Heart left ventricle (tissue), 16 donors: ENCODE measurements at regions not wholly inside any gene's neighbourhood (a gene's known extent, or its start where the extent isn't known, plus 50 kb on each side); places are given as distances from the start of the nearest gene placed in this dataset.

Experiments
- ATAC-seq, 4 donors: fragments of 200-7000 bp; cut with Tn5 transposase; one replicate each; pipeline ENCODE4 v1.9.1; 2020 to 2022; ENCODE audit warnings: moderate library complexity in 4 of 4, mild to moderate bottlenecking in 3 of 4, moderate number of reproducible peaks in 1 of 4
- DNase-seq, 5 donors: peaks; one replicate each; pipeline ENCODE4 v3.0.0-alpha.2; 2020
- H3K27ac ChIP-seq, 12 donors: fragments of 200-600 bp; sonication (generic) in 4 of 12; one replicate each; pipeline versions ENCODE4 v1.5.0 to v1.8.0; 2016 to 2022; ENCODE audit warnings: mild to moderate bottlenecking in 2 of 12
- H3K27me3 ChIP-seq, 9 donors: fragments of 200-600 bp; sonication (generic) in 2 of 9; one replicate each; pipeline versions ENCODE4 v1.5.1 to v1.8.0; 2016 to 2022; ENCODE audit warnings: mild to moderate bottlenecking in 3 of 9
- H3K36me3 ChIP-seq, 9 donors: fragments of 200-600 bp; sonication (generic) in 2 of 9; one replicate each; pipeline versions ENCODE4 v1.5.0 to v1.8.0; 2018 to 2022; ENCODE audit warnings: mild to moderate bottlenecking in 2 of 9
- H3K4me1 ChIP-seq, 12 donors: fragments of 200-600 bp; sonication (generic) in 4 of 12; one replicate each; pipeline versions ENCODE4 v1.5.0 to v1.8.0; 2016 to 2022; ENCODE audit warnings: mild to moderate bottlenecking in 3 of 12
- H3K4me3 ChIP-seq, 12 donors: fragments of 200-600 bp; sonication (generic) in 4 of 12; one replicate each; pipeline versions ENCODE4 v1.5.0 to v1.8.0; 2017 to 2022; ENCODE audit warnings: mild to moderate bottlenecking in 9 of 12, moderate library complexity in 4 of 12
- H3K9me3 ChIP-seq, 12 donors: fragments of 200-600 bp; sonication (generic) in 4 of 12; one replicate each; pipeline versions ENCODE4 v1.5.0 to v1.8.0; 2016 to 2022; ENCODE audit warnings: mild to moderate bottlenecking in 1 of 12
- CTCF ChIP-seq, 12 donors: fragments of 200-600 bp; sonication (generic) in 4 of 12; IDR thresholded peaks; one replicate each; pipeline versions ENCODE4 v1.5.0 to v1.8.0; 2018 to 2022; ENCODE audit warnings: antibody characterized with exemption in 12 of 12, mild to moderate bottlenecking in 5 of 12
- POLR2A ChIP-seq, 2 donors: fragments of 450-650 bp; IDR thresholded peaks; one replicate each; pipeline ENCODE4 v1.6.1; 2017; ENCODE audit warnings: antibody characterized with exemption in 2 of 2, mild to moderate bottlenecking in 2 of 2, moderate library complexity in 2 of 2
- WGBS, 4 donors: extraction: QIAGEN DNeasy Blood & Tissue Kit in 2 of 4; methylation state at CpG; one replicate each; pipeline versions ENCODE4 v1.1.5 to v1.1.7; 2013 to 2018; 5-methylcytosine and 5-hydroxymethylcytosine counted together
- intact Hi-C, 10 donors: fragments of 100-400 bp; cut with DNase I; formaldehyde crosslinking; loops; one replicate each; pipeline versions ENCODE4 v1.11.1 to v1.14.2; 2022
- donor health status: ischemic (EF 13 %, LVEDD 7.1; RV severe dilation, severe dysfunction).
- donor health status: healthy with polysubstance abuse.
- donor health status: DM: no; HTN: yes; CAD: no.
- donor health status: DM: no; HTN: no; CAD: no.
- donor health status: ischemic (EF 25% LVEDD 6.9; RV normal size, moderate dysfunction).
- donor health status: ischemic (EF 25% LVEDD 5.7; RV mildly dilated, moderate dysfunction).
- donor health status: healthy.
- donor health status: DM: yes; HTN: yes; CAD: no.
- donor health status: ischemic (EF 35%, LVEDD 5.7; RV mildly dilated, moderate dysfunction).
- donor health status: nonischemic (EF 11% LVEDD 7.7; RV severe dilation, severe dysfunction).
- donor health status: DM: yes; HTN: yes; CAD: no.
- donor health status: PGD.
- donor health status: ischemic (EF 29% LVEDD 5.4; RV normal size, mild dysfunction).
- donor health status: nonischemic (EF 23%, LVEDD 6.1; RV moderate dilation, normal function).

GRCh38 chr9:3762076-3762475 lies 236.3 kb upstream of the RFX3 start:
- Histone ChIP-seq H3K4me1 (peaks cover 0 to 11% (median 0%) of the 10 kb centered on the region in 12 donors), H3K9me3 (peaks cover 0 to 9% (median 0%) of the 10 kb centered on the region in 12 donors), H3K36me3 (no peaks in the 10 kb centered on the region), H3K4me3 (no peak overlapping the region), H3K27me3 (no peaks in the 10 kb centered on the region), H3K27ac (no peak overlapping the region)
- no peak for ATAC-seq
- no peak for TF ChIP-seq POLR2A (IDR thresholded peaks at IDR 0.05)
- no peak for TF ChIP-seq CTCF (IDR thresholded peaks at IDR 0.05)
- DNase-seq, result no peak
- intact Hi-C loops, result no loop called here
- 52 to 56% (median 53%) methylated on average over 3 of the region's 3 CpGs for WGBS, 4 donors

GRCh38 chr9:3760031-3760430 lies 234.2 kb upstream of the RFX3 start:
- no peak overlapping the region for H3K4me3 ChIP-seq
- no peaks in the 10 kb centered on the region for H3K36me3 ChIP-seq
- no peak for TF ChIP-seq CTCF (IDR thresholded peaks at IDR 0.05)
- TF ChIP-seq POLR2A (IDR thresholded peaks at IDR 0.05), result no peak
- no peaks in the 10 kb centered on the region for H3K27me3 ChIP-seq
- H3K9me3 ChIP-seq, result peaks cover 0 to 9% (median 0%) of the 10 kb centered on the region in 12 donors
- 51 to 66% (median 54%) methylated on average over 4 of the region's 4 CpGs for WGBS, 4 donors
- H3K4me1 ChIP-seq, result peaks cover 0 to 11% (median 0%) of the 10 kb centered on the region in 12 donors
- H3K27ac ChIP-seq, result no peak overlapping the region
- DNase-seq (no peak), ATAC-seq (no peak)
- intact Hi-C loops, result no loop called here

- no peaks in the 10 kb centered on the region for H3K36me3 ChIP-seq
- DNase-seq (no peak), ATAC-seq (no peak)
- WGBS, 4 donors, result 39 to 65% (median 58%) methylated on average over 5 of the region's 5 CpGs
- H3K9me3 ChIP-seq, result peaks cover 0 to 9% (median 0%) of the 10 kb centered on the region in 12 donors
- no peak overlapping the region for H3K4me3 ChIP-seq
- peaks cover 0 to 11% (median 0%) of the 10 kb centered on the region in 12 donors for H3K4me1 ChIP-seq
- no peaks in the 10 kb centered on the region for H3K27me3 ChIP-seq
- intact Hi-C loops, result no loop called here
- no peak for TF ChIP-seq POLR2A (IDR thresholded peaks at IDR 0.05)
- TF ChIP-seq CTCF (IDR thresholded peaks at IDR 0.05), result no peak
- no peak overlapping the region for H3K27ac ChIP-seq
These were observed 233.2 kb upstream of the RFX3 start for GRCh38 chr9:3758816-3759576.

DNA sequence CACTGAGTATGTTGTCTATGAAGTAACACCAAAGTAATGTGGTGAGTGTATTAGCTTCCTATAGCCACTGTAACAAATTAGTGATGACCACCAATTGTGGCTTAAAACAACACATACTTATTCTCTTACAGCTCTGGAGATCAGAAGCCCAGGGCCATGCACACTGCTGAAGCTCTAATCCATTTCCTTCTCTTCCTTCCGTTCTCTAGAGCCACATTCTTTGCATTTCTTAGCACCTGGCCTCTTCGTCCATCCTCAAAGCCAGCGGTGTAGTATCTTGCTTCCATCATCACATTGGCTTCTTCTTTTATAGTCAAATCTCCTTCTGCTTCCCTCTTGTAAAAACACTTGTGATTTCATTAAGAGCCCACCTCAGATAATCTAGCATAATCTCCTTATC lies 230.3 kb upstream of the RFX3 start:
- H3K4me1 ChIP-seq, result peaks cover 0 to 11% (median 0%) of the 10 kb centered on the region in 12 donors
- H3K36me3 ChIP-seq, result no peaks in the 10 kb centered on the region
- no peaks in the 10 kb centered on the region for H3K9me3 ChIP-seq
- no peak overlapping the region for H3K27ac ChIP-seq
- 60 to 71% (median 68%) methylated on average over 3 of the region's 3 CpGs for WGBS, 4 donors
- H3K27me3 ChIP-seq, result no peaks in the 10 kb centered on the region
- intact Hi-C loops, result no loop called here
- H3K4me3 ChIP-seq, result no peak overlapping the region
- TF ChIP-seq POLR2A (IDR thresholded peaks at IDR 0.05), result no peak
- no peak for TF ChIP-seq CTCF (IDR thresholded peaks at IDR 0.05)
- ATAC-seq, result no peak
- DNase-seq, result no peak
